GM12878 (cell line): ENCODE measurements at regions not wholly inside any gene's neighbourhood (a gene's known extent, or its start where the extent isn't known, plus 50 kb on each side); places are given as distances from the start of the nearest gene placed in this dataset.

Source experiments
- ATAC-seq: fragments of 200-7000 bp; cut with Tn5 transposase; 3 replicates; pipeline ENCODE4 v1.9.1; 2020; ENCODE audit warnings: mild to moderate bottlenecking, moderate library complexity
- BruUV-seq: library from RNA; stranded (reverse); fragments of 400-500 nt; replicated peaks from 2 replicates; lab custom pipeline; 2021; lab: Mats Ljungman, UMichigan
- CTCF ChIA-PET: fragments of 300-600 bp; sonication (Branson Sonifier 250); formaldehyde crosslinking; extraction: SDS; loops from one replicate; lab custom pipeline; 2021; ENCODE audit warnings: inconsistent platforms; lab: Yijun Ruan, JAX
- POLR2A ChIA-PET: fragments of 350-600 bp; formaldehyde crosslinking; extraction: SDS; loops from one replicate; lab custom pipeline; 2021; ENCODE audit warnings: inconsistent platforms; lab: Charles Lee
- RAD21 ChIA-PET: fragments of 300-600 bp; sonication (Branson Sonifier 250); formaldehyde crosslinking; loops from one replicate; lab custom pipeline; 2023; ENCODE audit warnings: antibody characterized with exemption; ENCODE audit not compliant: unreplicated experiment; lab: Charles Lee
- SMC1A ChIA-PET: fragments of 300-600 bp; sonication (Branson Sonifier 250); formaldehyde crosslinking; loops from one replicate; lab custom pipeline; 2023; ENCODE audit not compliant: unreplicated experiment, uncharacterized antibody; lab: Charles Lee
- DNase-seq: peaks from one replicate; pipeline ENCODE4 v3.0.0-alpha.2; 2011; ENCODE audit warnings: low read depth, low spot score
- FAIRE-seq: peaks from 3 replicates; lab custom pipeline; 2011; peaks lifted over from hg19 to GRCh38; lab: Jason Lieb, UNC
- H2AFZ ChIP-seq: 2 replicates; pipeline ENCODE4 v1.6.0; 2011; ENCODE audit warnings: low read depth, low read length, control low read depth; ENCODE audit not compliant: control insufficient read depth
- H3K27ac ChIP-seq: 2 replicates; pipeline ENCODE4 v1.5.1; 2011; ENCODE audit warnings: control low read depth; ENCODE audit not compliant: control insufficient read depth, insufficient read depth
- H3K27me3 ChIP-seq, 2 experiments: replicated peaks in 1 of 2; 2 replicates each; pipeline versions ENCODE4 v1.6.0 to v1.6.1; 2011; ENCODE audit warnings: low read length in 1 of 2; ENCODE audit not compliant: control insufficient read depth in 2 of 2, insufficient read depth in 2 of 2
- H3K36me3 ChIP-seq, 2 experiments: 2 replicates each; pipeline ENCODE4 v1.5.1; 2011; ENCODE audit warnings: low read length in 1 of 2; ENCODE audit not compliant: control insufficient read depth in 2 of 2, insufficient read depth in 2 of 2
- H3K4me1 ChIP-seq: 2 replicates; pipeline ENCODE4 v1.6.1; 2011; ENCODE audit warnings: mild to moderate bottlenecking, low read length, moderate library complexity, mixed read lengths; ENCODE audit not compliant: control insufficient read depth, insufficient read depth
- H3K4me2 ChIP-seq: 2 replicates; pipeline ENCODE4 v1.6.0; 2011; ENCODE audit warnings: control low read depth; ENCODE audit not compliant: control insufficient read depth, insufficient read depth
- H3K4me3 ChIP-seq: fragments of 200-600 bp; sonication (generic); 2 replicates; pipeline ENCODE4 v1.5.1; 2016
- H3K79me2 ChIP-seq: 2 replicates; pipeline ENCODE4 v1.6.0; 2011; ENCODE audit warnings: low read length; ENCODE audit not compliant: control insufficient read depth, insufficient read depth
- H3K9ac ChIP-seq: 2 replicates; pipeline ENCODE4 v1.8.0; 2011; ENCODE audit warnings: low read length, control low read depth, mixed read lengths; ENCODE audit not compliant: control insufficient read depth, insufficient read depth
- H3K9me3 ChIP-seq: replicated peaks from 3 replicates; pipeline ENCODE4 v1.5.1; 2011; ENCODE audit warnings: mild to moderate bottlenecking, low read length; ENCODE audit not compliant: control insufficient read depth, insufficient read depth
- H4K20me1 ChIP-seq: 2 replicates; pipeline ENCODE4 v1.6.0; 2011; ENCODE audit not compliant: control insufficient read depth, insufficient read depth
- BACH1 ChIP-seq: fragments of 450-650 bp; IDR thresholded peaks from 2 replicates; pipeline ENCODE4 v1.6.1; 2017; ENCODE audit warnings: mild to moderate bottlenecking, borderline replicate concordance
- CBX3 ChIP-seq: fragments of 200-600 bp; sonication (generic); IDR thresholded peaks from 2 replicates; pipeline ENCODE4 v1.6.1; 2016; ENCODE audit warnings: low read depth, borderline replicate concordance
- CHD1 ChIP-seq: IDR thresholded peaks from 2 replicates; pipeline ENCODE4 v1.6.1; 2012; ENCODE audit warnings: low read depth, low read length, improper control_type of control experiment
- EED ChIP-seq: sonication (generic); IDR thresholded peaks from 2 replicates; pipeline ENCODE4 v1.6.1; 2016; ENCODE audit warnings: antibody characterized with exemption, low read depth
- IKZF2 ChIP-seq, 2 experiments: fragments of 450-650 bp; IDR thresholded peaks; 2 replicates each; pipeline ENCODE4 v1.6.1; 2017; ENCODE audit warnings: mild to moderate bottlenecking in 2 of 2, moderate library complexity in 2 of 2
- IRF4 ChIP-seq: IDR thresholded peaks from 2 replicates; pipeline ENCODE4 v1.6.1; 2011; ENCODE audit warnings: low read depth, low read length
- NR2C1 ChIP-seq: fragments of 450-650 bp; IDR thresholded peaks from 2 replicates; pipeline ENCODE4 v1.6.1; 2017; ENCODE audit warnings: antibody characterized with exemption, mild to moderate bottlenecking, moderate library complexity
- RCOR1 ChIP-seq: conservative IDR thresholded peaks from 2 replicates; pipeline ENCODE4 v1.6.1; 2012; ENCODE audit warnings: low read depth, low read length, improper control_type of control experiment
- SMARCA5 ChIP-seq: fragments of 450-650 bp; IDR thresholded peaks from 2 replicates; pipeline ENCODE4 v1.6.1; 2017; ENCODE audit warnings: mild to moderate bottlenecking
- SRF ChIP-seq, 2 experiments: IDR thresholded peaks; 2 replicates each; pipeline ENCODE4 v1.6.1; 2011; ENCODE audit warnings: low read depth in 2 of 2, low read length in 2 of 2, mild to moderate bottlenecking in 1 of 2, moderate library complexity in 1 of 2
- TCF12 ChIP-seq: IDR thresholded peaks from 2 replicates; pipeline ENCODE4 v1.6.1; 2011; ENCODE audit warnings: low read depth, mild to moderate bottlenecking, low read length
- ZNF384 ChIP-seq: IDR thresholded peaks from 2 replicates; pipeline ENCODE4 v1.6.1; 2012; ENCODE audit warnings: low read depth, mild to moderate bottlenecking, low read length, improper control_type of control experiment, borderline replicate concordance
- WGBS: methylation state at CpG from one replicate; pipeline ENCODE4 v1.1.6; 2016; ENCODE audit warnings: low lambda C conversion rate; ENCODE audit not compliant: insufficient replicate concordance, insufficient coverage; ENCODE audit errors: missing lambda C conversion rate; 5-methylcytosine and 5-hydroxymethylcytosine counted together
- in situ Hi-C: fragments of 300-500 bp; cut with MboI; formaldehyde crosslinking; loops from 9 replicates; pipeline ENCODE4 v1.14.3; 2018; ENCODE audit warnings: mixed read lengths
- intact Hi-C: fragments of 100-400 bp; cut with micrococcal nuclease; formaldehyde crosslinking; loops from one replicate; pipeline ENCODE4 v1.14.2; 2022; ENCODE audit not compliant: unreplicated experiment
- TF ChIP-seq, protein P1 (sequence below): fragments of 450-650 bp; IDR thresholded peaks from 2 replicates; pipeline ENCODE4 v1.6.1; 2018; ENCODE audit warnings: mild to moderate bottlenecking, low read depth, moderate library complexity; ENCODE audit not compliant: partially characterized antibody
- TF ChIP-seq, protein P2 (sequence below): fragments of 450-650 bp; conservative IDR thresholded peaks from 2 replicates; pipeline ENCODE4 v1.6.1; 2017; ENCODE audit warnings: mild to moderate bottlenecking, moderate library complexity
- TF ChIP-seq, protein P3 (sequence below): IDR thresholded peaks from 2 replicates; pipeline ENCODE4 v1.6.1; 2012; ENCODE audit warnings: improper control_type of control experiment, low read depth, low read length; ENCODE audit not compliant: insufficient replicate concordance

DNA sequence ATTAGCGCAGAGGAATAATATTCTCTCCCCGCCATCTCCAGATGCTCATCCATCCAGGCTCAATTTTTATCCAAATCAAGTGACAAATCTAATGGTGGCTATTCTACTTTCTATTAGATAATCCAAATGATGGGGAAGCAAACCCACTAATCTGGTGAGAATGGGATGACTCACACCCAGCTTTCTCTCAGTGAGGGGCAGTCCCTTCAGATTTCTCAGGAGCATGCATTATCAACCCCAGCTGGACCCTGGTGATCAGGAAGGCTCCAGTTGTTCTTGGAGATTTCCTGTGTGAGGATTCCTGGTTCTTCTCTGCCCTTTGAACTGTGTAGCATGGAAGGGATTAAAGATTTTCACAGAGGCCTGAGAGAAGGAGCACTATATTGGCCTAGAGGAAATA is 358.0 kb downstream of the WDR72 start (continued):
- TF ChIP-seq, protein P1, sequence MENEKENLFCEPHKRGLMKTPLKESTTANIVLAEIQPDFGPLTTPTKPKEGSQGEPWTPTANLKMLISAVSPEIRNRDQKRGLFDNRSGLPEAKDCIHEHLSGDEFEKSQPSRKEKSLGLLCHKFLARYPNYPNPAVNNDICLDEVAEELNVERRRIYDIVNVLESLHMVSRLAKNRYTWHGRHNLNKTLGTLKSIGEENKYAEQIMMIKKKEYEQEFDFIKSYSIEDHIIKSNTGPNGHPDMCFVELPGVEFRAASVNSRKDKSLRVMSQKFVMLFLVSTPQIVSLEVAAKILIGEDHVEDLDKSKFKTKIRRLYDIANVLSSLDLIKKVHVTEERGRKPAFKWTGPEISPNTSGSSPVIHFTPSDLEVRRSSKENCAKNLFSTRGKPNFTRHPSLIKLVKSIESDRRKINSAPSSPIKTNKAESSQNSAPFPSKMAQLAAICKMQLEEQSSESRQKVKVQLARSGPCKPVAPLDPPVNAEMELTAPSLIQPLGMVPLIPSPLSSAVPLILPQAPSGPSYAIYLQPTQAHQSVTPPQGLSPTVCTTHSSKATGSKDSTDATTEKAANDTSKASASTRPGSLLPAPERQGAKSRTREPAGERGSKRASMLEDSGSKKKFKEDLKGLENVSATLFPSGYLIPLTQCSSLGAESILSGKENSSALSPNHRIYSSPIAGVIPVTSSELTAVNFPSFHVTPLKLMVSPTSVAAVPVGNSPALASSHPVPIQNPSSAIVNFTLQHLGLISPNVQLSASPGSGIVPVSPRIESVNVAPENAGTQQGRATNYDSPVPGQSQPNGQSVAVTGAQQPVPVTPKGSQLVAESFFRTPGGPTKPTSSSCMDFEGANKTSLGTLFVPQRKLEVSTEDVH = no peak
- TF ChIP-seq EED (no peak), CHD1 (no peak), SMARCA5 (no peak)

DNA sequence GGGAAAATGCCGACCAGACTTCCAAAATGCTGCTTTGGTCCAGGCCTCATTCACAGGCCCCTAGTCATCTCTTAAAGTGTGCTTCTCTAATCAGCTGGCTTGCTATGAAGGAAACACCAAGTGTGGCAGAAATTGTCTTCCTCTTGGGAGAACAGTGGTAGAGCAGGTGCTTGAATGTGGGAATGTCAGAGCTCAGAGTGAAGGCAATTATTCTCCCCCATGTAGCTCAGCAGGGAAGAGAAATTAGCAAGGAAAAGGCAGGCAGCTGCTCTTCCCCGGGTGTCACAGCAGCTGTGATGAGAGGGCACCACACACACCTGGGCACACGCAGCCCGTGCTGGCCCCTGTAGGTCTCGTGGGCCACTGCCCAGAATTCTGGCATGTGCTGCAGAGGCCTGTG is 358.5 kb downstream of the WDR72 start:
- RAD21 ChIA-PET = no interaction called here
- TF ChIP-seq IRF4 = no peak
- TF ChIP-seq BACH1 = no peak
- TF ChIP-seq, protein P2, sequence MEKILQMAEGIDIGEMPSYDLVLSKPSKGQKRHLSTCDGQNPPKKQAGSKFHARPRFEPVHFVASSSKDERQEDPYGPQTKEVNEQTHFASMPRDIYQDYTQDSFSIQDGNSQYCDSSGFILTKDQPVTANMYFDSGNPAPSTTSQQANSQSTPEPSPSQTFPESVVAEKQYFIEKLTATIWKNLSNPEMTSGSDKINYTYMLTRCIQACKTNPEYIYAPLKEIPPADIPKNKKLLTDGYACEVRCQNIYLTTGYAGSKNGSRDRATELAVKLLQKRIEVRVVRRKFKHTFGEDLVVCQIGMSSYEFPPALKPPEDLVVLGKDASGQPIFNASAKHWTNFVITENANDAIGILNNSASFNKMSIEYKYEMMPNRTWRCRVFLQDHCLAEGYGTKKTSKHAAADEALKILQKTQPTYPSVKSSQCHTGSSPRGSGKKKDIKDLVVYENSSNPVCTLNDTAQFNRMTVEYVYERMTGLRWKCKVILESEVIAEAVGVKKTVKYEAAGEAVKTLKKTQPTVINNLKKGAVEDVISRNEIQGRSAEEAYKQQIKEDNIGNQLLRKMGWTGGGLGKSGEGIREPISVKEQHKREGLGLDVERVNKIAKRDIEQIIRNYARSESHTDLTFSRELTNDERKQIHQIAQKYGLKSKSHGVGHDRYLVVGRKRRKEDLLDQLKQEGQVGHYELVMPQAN = no peak
- no peak for TF ChIP-seq NR2C1
- no peak for TF ChIP-seq RCOR1
- no peak for TF ChIP-seq SRF (IDR thresholded peaks at IDR 0.05; ENCODE audit: low read depth in 2 of 2, low read length in 2 of 2)
- TF ChIP-seq CBX3 = no peak
- TF ChIP-seq, protein P3, sequence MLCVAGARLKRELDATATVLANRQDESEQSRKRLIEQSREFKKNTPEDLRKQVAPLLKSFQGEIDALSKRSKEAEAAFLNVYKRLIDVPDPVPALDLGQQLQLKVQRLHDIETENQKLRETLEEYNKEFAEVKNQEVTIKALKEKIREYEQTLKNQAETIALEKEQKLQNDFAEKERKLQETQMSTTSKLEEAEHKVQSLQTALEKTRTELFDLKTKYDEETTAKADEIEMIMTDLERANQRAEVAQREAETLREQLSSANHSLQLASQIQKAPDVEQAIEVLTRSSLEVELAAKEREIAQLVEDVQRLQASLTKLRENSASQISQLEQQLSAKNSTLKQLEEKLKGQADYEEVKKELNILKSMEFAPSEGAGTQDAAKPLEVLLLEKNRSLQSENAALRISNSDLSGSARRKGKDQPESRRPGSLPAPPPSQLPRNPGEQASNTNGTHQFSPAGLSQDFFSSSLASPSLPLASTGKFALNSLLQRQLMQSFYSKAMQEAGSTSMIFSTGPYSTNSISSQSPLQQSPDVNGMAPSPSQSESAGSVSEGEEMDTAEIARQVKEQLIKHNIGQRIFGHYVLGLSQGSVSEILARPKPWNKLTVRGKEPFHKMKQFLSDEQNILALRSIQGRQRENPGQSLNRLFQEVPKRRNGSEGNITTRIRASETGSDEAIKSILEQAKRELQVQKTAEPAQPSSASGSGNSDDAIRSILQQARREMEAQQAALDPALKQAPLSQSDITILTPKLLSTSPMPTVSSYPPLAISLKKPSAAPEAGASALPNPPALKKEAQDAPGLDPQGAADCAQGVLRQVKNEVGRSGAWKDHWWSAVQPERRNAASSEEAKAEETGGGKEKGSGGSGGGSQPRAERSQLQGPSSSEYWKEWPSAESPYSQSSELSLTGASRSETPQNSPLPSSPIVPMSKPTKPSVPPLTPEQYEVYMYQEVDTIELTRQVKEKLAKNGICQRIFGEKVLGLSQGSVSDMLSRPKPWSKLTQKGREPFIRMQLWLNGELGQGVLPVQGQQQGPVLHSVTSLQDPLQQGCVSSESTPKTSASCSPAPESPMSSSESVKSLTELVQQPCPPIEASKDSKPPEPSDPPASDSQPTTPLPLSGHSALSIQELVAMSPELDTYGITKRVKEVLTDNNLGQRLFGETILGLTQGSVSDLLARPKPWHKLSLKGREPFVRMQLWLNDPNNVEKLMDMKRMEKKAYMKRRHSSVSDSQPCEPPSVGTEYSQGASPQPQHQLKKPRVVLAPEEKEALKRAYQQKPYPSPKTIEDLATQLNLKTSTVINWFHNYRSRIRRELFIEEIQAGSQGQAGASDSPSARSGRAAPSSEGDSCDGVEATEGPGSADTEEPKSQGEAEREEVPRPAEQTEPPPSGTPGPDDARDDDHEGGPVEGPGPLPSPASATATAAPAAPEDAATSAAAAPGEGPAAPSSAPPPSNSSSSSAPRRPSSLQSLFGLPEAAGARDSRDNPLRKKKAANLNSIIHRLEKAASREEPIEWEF = no peak
- TF ChIP-seq ZNF384 = no peak
- no peak for TF ChIP-seq TCF12
- no peak for TF ChIP-seq EED
- no peak for TF ChIP-seq IKZF2 (IDR thresholded peaks at IDR 0.05)

More for the DNA sequence above, 358.5 kb downstream of the WDR72 start:
- FAIRE-seq (no peak), DNase-seq (no peak), ATAC-seq (no peak)
- no peak overlapping the region for H2AFZ ChIP-seq
- POLR2A ChIA-PET = no interaction called here
- H3K4me2 ChIP-seq = no peak overlapping the region
- SMC1A ChIA-PET = no interaction called here
- no peaks in the 10 kb centered on the region for H3K4me1 ChIP-seq
- no peaks in the 10 kb centered on the region for H3K9me3 ChIP-seq
- H3K36me3 ChIP-seq = no peaks in the 10 kb centered on the region
- WGBS = 19% methylated on average over 5 of the region's 5 CpGs
- H3K27ac ChIP-seq = no peak overlapping the region
- in situ Hi-C loops (no loop called here), intact Hi-C loops (no loop called here)
- no peaks in the 10 kb centered on the region for H4K20me1 ChIP-seq
- H3K9ac ChIP-seq = no peak overlapping the region
- H3K27me3 ChIP-seq = no peaks in the 10 kb centered on the region
- no peak overlapping the region for H3K4me3 ChIP-seq
- no peaks in the 10 kb centered on the region for H3K79me2 ChIP-seq
- CTCF ChIA-PET = no interaction called here
- BruUV-seq = no TSS peak
